ENCODE measurements at regions not wholly inside any gene's neighbourhood (a gene's known extent, or its start where the extent isn't known, plus 50 kb on each side); places are given as distances from the start of the nearest gene placed in this dataset.

- ATAC-seq (ENCODE audit: low FRiP score in 2 of 2) (no peak), DNase-seq (no peak)
- no peaks in the 10 kb centered on the region for H3K36me3 ChIP-seq
- no peak overlapping the region for H3K27ac ChIP-seq
- no peak overlapping the region for H3K4me3 ChIP-seq
- H3K27me3 ChIP-seq: peaks cover 0 to 5% (median 0%) of the 10 kb centered on the region in 4 donors
- peaks cover 0 to 16% (median 10%) of the 10 kb centered on the region in 4 donors for H3K4me1 ChIP-seq
- TF ChIP-seq CTCF (IDR thresholded peaks at IDR 0.05) (no peak), POLR2A (IDR thresholded peaks at IDR 0.05) (no peak), EP300 (IDR thresholded peaks at IDR 0.05) (no peak)
- no peaks in the 10 kb centered on the region for H3K9me3 ChIP-seq
- 82 to 84% methylated on average over 2 of the region's 2 CpGs for WGBS, 2 donors
These were observed 61.7 kb upstream of the TMEM17 start for GRCh38 chr2:62567669-62568068.

- Histone ChIP-seq H3K4me1 (peaks cover 0 to 16% (median 10%) of the 10 kb centered on the region in 4 donors), H3K9me3 (no peaks in the 10 kb centered on the region), H3K36me3 (no peaks in the 10 kb centered on the region), H3K27ac (no peak overlapping the region), H3K27me3 (peaks cover 0 to 5% (median 0%) of the 10 kb centered on the region in 4 donors), H3K4me3 (no peak overlapping the region)
- DNase-seq (no peak), ATAC-seq (ENCODE audit: low FRiP score in 2 of 2) (no peak)
- TF ChIP-seq POLR2AphosphoS5 (IDR thresholded peaks at IDR 0.05): no peak
- TF ChIP-seq POLR2A (IDR thresholded peaks at IDR 0.05): no peak
- no peak for TF ChIP-seq CTCF (IDR thresholded peaks at IDR 0.05)
- 39 to 73% methylated on average over 1 of the region's 1 CpG for WGBS, 2 donors
These were observed 60.9 kb upstream of the TMEM17 start for GRCh38 chr2:62566847-62567246.

GRCh38 chr2:62565309-62565908 is 59.4 kb upstream of the TMEM17 start:
- no peak overlapping the region for H3K4me3 ChIP-seq
- H3K4me1 ChIP-seq: peaks cover 0 to 8% (median 5%) of the 10 kb centered on the region in 4 donors
- TF ChIP-seq POLR2AphosphoS5 (IDR thresholded peaks at IDR 0.05) (no peak), CTCF (IDR thresholded peaks at IDR 0.05) (no peak), EP300 (IDR thresholded peaks at IDR 0.05) (no peak), POLR2A (IDR thresholded peaks at IDR 0.05) (no peak)
- WGBS, 2 donors: 83 to 85% methylated on average over 3 of the region's 3 CpGs
- H3K27ac ChIP-seq: no peak overlapping the region
- H3K9me3 ChIP-seq: no peaks in the 10 kb centered on the region
- no peak for DNase-seq
- no peaks in the 10 kb centered on the region for H3K36me3 ChIP-seq
- no peaks in the 10 kb centered on the region for H3K27me3 ChIP-seq
- no peak for ATAC-seq (ENCODE audit: low FRiP score in 2 of 2)

- Histone ChIP-seq H3K27me3 (no peaks in the 10 kb centered on the region), H3K36me3 (no peaks in the 10 kb centered on the region), H3K9me3 (no peaks in the 10 kb centered on the region), H3K4me3 (no peak overlapping the region), H3K27ac (no peak overlapping the region), H3K4me1 (peaks cover 0 to 8% (median 0%) of the 10 kb centered on the region in 4 donors)
- no peak for ATAC-seq (ENCODE audit: low FRiP score in 2 of 2)
- no peak for TF ChIP-seq CTCF (IDR thresholded peaks at IDR 0.05)
- no peak for TF ChIP-seq EP300 (IDR thresholded peaks at IDR 0.05)
- no peak for TF ChIP-seq POLR2AphosphoS5 (IDR thresholded peaks at IDR 0.05)
- TF ChIP-seq POLR2A (IDR thresholded peaks at IDR 0.05): no peak
- 88 to 94% methylated on average over 4 of the region's 4 CpGs for WGBS, 2 donors
- no peak for DNase-seq
These were observed 58.6 kb upstream of the TMEM17 start for GRCh38 chr2:62564380-62565137.
